Activated B cell treated with CpG ODN at 0.5 μM for 24 hours (primary cell): ENCODE measurements at regions not wholly inside any gene's neighbourhood (a gene's known extent, or its start where the extent isn't known, plus 50 kb on each side); places are given as distances from the start of the nearest gene placed in this dataset.

ENCODE experiments used
- ATAC-seq: fragments of 200-7000 bp; cut with Tn5 transposase; one replicate; pipeline ENCODE4 v1.10.0; 2021; ENCODE audit warnings: low read depth, mild to moderate bottlenecking, moderate library complexity
- CTCF ChIA-PET: fragments of 350-600 bp; sonication (Branson Sonifier 250); formaldehyde crosslinking; loops from one replicate; lab custom pipeline; 2021; ENCODE audit warnings: antibody characterized with exemption; lab: Charles Lee
- POLR2A ChIA-PET: fragments of 350-600 bp; sonication (Branson Sonifier 250); formaldehyde crosslinking; loops from one replicate; lab custom pipeline; 2021; ENCODE audit warnings: antibody characterized with exemption; lab: Charles Lee
- DNase-seq: peaks from one replicate; pipeline ENCODE4 v3.0.0; 2022
- H3K27ac Mint-ChIP-seq: one replicate; pipeline ENCODE4 v1.8.0; 2020; ENCODE audit warnings: mixed read lengths
- H3K27me3 Mint-ChIP-seq: one replicate; pipeline ENCODE4 v1.8.0; 2021; ENCODE audit warnings: mixed read lengths
- H3K36me3 Mint-ChIP-seq: one replicate; pipeline ENCODE4 v1.8.0; 2021; ENCODE audit warnings: low read depth, mixed read lengths
- H3K4me1 Mint-ChIP-seq: one replicate; pipeline ENCODE4 v1.8.0; 2021; ENCODE audit warnings: mixed read lengths
- H3K4me3 Mint-ChIP-seq: one replicate; pipeline ENCODE4 v1.8.0; 2020; ENCODE audit warnings: mild to moderate bottlenecking, mixed read lengths
- H3K9me3 Mint-ChIP-seq: one replicate; pipeline ENCODE4 v1.8.0; 2020; ENCODE audit warnings: mixed read lengths
- intact Hi-C: fragments of 100-400 bp; cut with micrococcal nuclease; formaldehyde crosslinking; loops from one replicate; pipeline ENCODE4 v1.15.1; 2024
- TF ChIP-seq, protein P1 (sequence below): fragments of 200-600 bp; IDR thresholded peaks from one replicate; pipeline ENCODE4 v1.8.0; 2022; ENCODE audit warnings: antibody characterized with exemption, mild to moderate bottlenecking

DNA sequence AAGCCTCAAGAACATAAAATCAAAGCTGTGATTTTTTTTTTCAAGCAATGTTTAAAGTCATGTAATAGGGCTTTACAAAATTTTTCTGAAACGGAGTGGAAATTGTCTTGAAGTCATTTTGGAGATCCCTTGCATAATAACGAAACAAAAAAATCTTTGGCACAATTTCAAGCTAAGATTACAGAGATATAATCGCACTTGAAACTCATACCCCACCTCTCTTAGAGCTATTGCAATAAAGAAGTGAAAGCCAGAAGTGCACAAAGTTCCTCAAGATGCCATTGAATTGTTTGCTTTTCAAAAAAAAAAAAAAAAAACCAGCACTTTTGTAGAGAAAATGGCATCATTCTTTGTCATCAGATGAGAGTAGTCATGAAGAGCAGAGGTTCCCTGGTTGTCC, 152.3 kb downstream of the PAX3 start:
- no peak for DNase-seq
- POLR2A ChIA-PET: interaction anchor here (0.7 kb wide), 1 partner anchor 17 kb away, joined by 4 read pairs; no protein-coding TSS in a partner anchor
- TF ChIP-seq, protein P1, sequence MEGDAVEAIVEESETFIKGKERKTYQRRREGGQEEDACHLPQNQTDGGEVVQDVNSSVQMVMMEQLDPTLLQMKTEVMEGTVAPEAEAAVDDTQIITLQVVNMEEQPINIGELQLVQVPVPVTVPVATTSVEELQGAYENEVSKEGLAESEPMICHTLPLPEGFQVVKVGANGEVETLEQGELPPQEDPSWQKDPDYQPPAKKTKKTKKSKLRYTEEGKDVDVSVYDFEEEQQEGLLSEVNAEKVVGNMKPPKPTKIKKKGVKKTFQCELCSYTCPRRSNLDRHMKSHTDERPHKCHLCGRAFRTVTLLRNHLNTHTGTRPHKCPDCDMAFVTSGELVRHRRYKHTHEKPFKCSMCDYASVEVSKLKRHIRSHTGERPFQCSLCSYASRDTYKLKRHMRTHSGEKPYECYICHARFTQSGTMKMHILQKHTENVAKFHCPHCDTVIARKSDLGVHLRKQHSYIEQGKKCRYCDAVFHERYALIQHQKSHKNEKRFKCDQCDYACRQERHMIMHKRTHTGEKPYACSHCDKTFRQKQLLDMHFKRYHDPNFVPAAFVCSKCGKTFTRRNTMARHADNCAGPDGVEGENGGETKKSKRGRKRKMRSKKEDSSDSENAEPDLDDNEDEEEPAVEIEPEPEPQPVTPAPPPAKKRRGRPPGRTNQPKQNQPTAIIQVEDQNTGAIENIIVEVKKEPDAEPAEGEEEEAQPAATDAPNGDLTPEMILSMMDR: no peak
- CTCF ChIA-PET: no interaction called here
- Mint-ChIP-seq H3K4me1 (no peaks in the 10 kb centered on the region), H3K4me3 (no peak overlapping the region), H3K27ac (no peak overlapping the region), H3K9me3 (no peaks in the 10 kb centered on the region), H3K36me3 (no peaks in the 10 kb centered on the region), H3K27me3 (no peaks in the 10 kb centered on the region)
- no peak for ATAC-seq
- intact Hi-C loops: no loop called here

DNA sequence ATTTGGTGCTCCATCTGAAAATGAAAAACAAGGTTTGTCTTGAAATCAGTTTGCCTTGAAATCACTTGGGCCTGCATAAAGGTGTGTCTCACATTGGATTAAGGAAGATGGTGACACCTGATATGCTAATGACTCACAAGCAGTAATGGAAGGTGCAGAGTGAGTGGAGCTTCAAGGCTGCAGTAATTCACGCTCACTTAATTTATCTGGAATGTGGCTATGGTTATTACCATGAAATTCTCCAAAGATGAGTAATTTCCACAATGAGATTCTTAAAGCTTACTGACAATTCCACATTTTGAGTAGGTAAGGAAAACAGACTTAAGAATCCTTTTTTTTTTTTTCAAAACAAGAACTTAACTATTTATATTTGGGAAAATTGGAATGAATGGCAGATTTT, 156.8 kb downstream of the PAX3 start:
- Mint-ChIP-seq H3K4me1 (no peaks in the 10 kb centered on the region), H3K9me3 (peaks cover 4% of the 10 kb centered on the region), H3K4me3 (no peak overlapping the region), H3K27ac (no peak overlapping the region), H3K36me3 (no peaks in the 10 kb centered on the region), H3K27me3 (no peaks in the 10 kb centered on the region)
- intact Hi-C loops: no loop called here
- CTCF ChIA-PET: no interaction called here
- DNase-seq: no peak
- TF ChIP-seq, protein P1: no peak
- POLR2A ChIA-PET: no interaction called here
- ATAC-seq: no peak

DNA sequence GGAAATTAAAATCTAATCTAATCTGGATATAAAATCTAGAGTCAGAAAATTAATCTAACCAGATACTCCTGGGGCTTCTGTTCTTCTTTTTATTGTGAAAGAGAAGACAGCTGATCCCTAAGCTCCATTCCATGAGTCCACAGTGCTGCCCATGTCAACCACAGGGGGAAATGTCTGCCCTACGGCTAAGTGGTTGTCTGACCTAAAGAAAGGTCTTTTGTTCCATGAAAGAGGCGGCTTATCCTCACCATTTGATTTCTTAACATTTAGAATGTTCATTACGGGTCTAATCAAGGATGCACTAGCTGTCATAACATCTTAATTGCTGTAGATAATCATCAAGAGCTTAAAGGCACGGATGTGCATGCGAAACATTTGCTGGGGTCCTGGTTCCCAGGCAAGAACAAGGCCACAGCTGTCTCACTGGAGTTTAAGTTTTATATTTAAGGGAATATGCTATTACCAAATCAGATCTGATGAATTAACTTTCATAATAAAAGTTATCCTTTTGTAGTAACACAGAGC, 162.6 kb downstream of the PAX3 start:
- Mint-ChIP-seq H3K36me3 (no peaks in the 10 kb centered on the region), H3K4me1 (no peaks in the 10 kb centered on the region), H3K4me3 (no peak overlapping the region), H3K9me3 (peaks cover 8% of the 10 kb centered on the region), H3K27me3 (no peaks in the 10 kb centered on the region), H3K27ac (no peak overlapping the region)
- CTCF ChIA-PET: no interaction called here
- no peak for ATAC-seq
- DNase-seq: no peak
- TF ChIP-seq, protein P1: no peak
- POLR2A ChIA-PET: no interaction called here
- intact Hi-C loops: no loop called here

DNA sequence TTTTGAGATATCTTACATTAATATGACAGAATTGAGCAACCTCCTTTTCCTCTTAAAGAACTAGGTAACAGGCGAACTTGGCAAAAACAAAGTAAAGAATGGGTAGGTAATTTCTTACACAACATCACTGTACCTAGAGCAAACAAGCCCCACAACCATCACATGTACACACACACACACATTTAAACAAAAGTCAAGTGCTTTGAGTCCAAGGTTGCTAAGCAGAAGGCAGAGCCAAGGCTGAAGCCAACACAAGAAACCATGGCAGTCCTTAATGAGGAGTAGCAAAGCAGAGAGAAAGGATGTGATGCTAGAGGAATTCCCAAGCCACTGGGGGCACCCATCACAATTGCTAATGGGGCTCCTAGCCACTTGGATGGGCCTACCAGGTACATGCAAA, 164.1 kb downstream of the PAX3 start:
- TF ChIP-seq, protein P1: no peak
- no peak overlapping the region for H3K27ac Mint-ChIP-seq
- H3K36me3 Mint-ChIP-seq: no peaks in the 10 kb centered on the region
- H3K27me3 Mint-ChIP-seq: no peaks in the 10 kb centered on the region
- CTCF ChIA-PET: no interaction called here
- POLR2A ChIA-PET: no interaction called here
- no peaks in the 10 kb centered on the region for H3K4me1 Mint-ChIP-seq
- no peak overlapping the region for H3K4me3 Mint-ChIP-seq
- no peak for ATAC-seq
- intact Hi-C loops: no loop called here
- H3K9me3 Mint-ChIP-seq: peaks cover 8% of the 10 kb centered on the region
- no peak for DNase-seq

DNA sequence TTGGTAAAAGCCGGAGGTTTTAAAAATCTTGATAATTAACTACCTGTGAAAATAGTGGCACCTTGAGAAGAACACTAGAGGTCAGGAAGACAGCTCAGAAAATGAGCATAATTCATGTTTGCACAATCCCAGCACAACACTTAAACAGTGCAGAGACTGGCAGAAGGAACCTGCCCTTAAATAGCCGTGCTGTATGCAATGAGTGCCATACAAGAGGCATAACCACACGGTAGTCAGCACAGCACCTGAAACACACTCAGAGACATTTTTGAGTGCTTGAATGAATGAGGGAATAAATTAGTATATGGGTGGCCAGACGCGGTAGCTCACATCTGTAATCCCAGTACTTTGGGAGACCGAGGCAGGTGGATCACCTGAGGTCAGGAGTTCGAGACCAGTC, 164.9 kb downstream of the PAX3 start:
- CTCF ChIA-PET: no interaction called here
- ATAC-seq (no peak), DNase-seq (no peak)
- Mint-ChIP-seq H3K27me3 (no peaks in the 10 kb centered on the region), H3K4me1 (no peaks in the 10 kb centered on the region), H3K9me3 (peaks cover 8% of the 10 kb centered on the region), H3K27ac (no peak overlapping the region), H3K36me3 (no peaks in the 10 kb centered on the region), H3K4me3 (no peak overlapping the region)
- TF ChIP-seq, protein P1: no peak
- POLR2A ChIA-PET: no interaction called here
- intact Hi-C loops: no loop called here
